HepG2 (cell line): ENCODE measurements at regions not wholly inside any gene's neighbourhood (a gene's known extent, or its start where the extent isn't known, plus 50 kb on each side); places are given as distances from the start of the nearest gene placed in this dataset.

Source experiments
- ATAC-seq: fragments of 200-7000 bp; cut with Tn5 transposase; 3 replicates; pipeline ENCODE4 v1.9.1; 2020; ENCODE audit warnings: mild to moderate bottlenecking, moderate library complexity
- BruUV-seq: library from RNA; stranded (reverse); fragments of 400-500 nt; replicated peaks from 2 replicates; lab custom pipeline; 2021; lab: Mats Ljungman, UMichigan
- CTCF ChIA-PET: fragments of 300-600 bp; formaldehyde crosslinking; extraction: SDS; loops from one replicate; lab custom pipeline; 2021; ENCODE audit warnings: low total read pairs, inconsistent platforms, low intra/inter-chr PET ratio; lab: Yijun Ruan, JAX
- POLR2A ChIA-PET: fragments of 350-600 bp; sonication (Branson Sonifier 250); formaldehyde crosslinking; loops from one replicate; lab custom pipeline; 2020; ENCODE audit warnings: antibody characterized with exemption, inconsistent platforms; lab: Yijun Ruan, JAX
- DNase-seq: peaks from one replicate; pipeline ENCODE4 v3.0.0-alpha.2; 2015; ENCODE audit warnings: low spot score
- FAIRE-seq: peaks from 3 replicates; lab custom pipeline; 2011; peaks lifted over from hg19 to GRCh38; lab: Jason Lieb, UNC
- H2AFZ ChIP-seq: one replicate; pipeline ENCODE4 v1.6.1; 2011; ENCODE audit warnings: low read length, inconsistent platforms
- H3K27ac ChIP-seq: fragments of 300-600 bp; 3 replicates; pipeline ENCODE4 v1.8.0; 2011; ENCODE audit warnings: mixed run types, mild to moderate bottlenecking, mixed read lengths, low read length, inconsistent platforms; ENCODE audit not compliant: insufficient read depth; ENCODE audit errors: extremely low read length
- H3K27me3 ChIP-seq, 2 experiments: fragments of 200-600 bp in 1 of 2; 2 replicates in 1 of 2; 3 replicates in 1 of 2; pipeline versions ENCODE4 v1.6.0 to v1.8.0; 2011; ENCODE audit warnings: low read length in 2 of 2, mild to moderate bottlenecking in 2 of 2, moderate library complexity in 2 of 2, inconsistent platforms in 1 of 2; ENCODE audit not compliant: insufficient read depth in 2 of 2, control insufficient read depth in 1 of 2
- H3K36me3 ChIP-seq, 2 experiments: fragments of 200-600 bp in 1 of 2; replicated peaks in 1 of 2; 2 replicates in 1 of 2; 3 replicates in 1 of 2; pipeline versions ENCODE4 v1.5.1 to v1.8.0; 2011; ENCODE audit warnings: low read length in 2 of 2, inconsistent platforms in 1 of 2; ENCODE audit not compliant: insufficient read depth in 2 of 2, control insufficient read depth in 1 of 2
- H3K4me1 ChIP-seq: 2 replicates; pipeline ENCODE4 v1.5.1; 2012; ENCODE audit warnings: low read length, inconsistent platforms; ENCODE audit not compliant: insufficient read depth
- H3K4me2 ChIP-seq: 2 replicates; pipeline ENCODE4 v1.6.0; 2011; ENCODE audit warnings: low read depth, low read length, inconsistent platforms
- H3K4me3 ChIP-seq, 3 experiments: fragments of 200-600 bp in 1 of 3; sonication (generic), shearing (Covaris generic) in 1 of 3; replicated peaks in 1 of 3; 2 replicates each; pipeline ENCODE4 v1.5.1; 2011 to 2016; ENCODE audit warnings: low read length in 3 of 3, inconsistent platforms in 2 of 3, low read depth in 2 of 3, mild to moderate bottlenecking in 2 of 3, control low read depth in 1 of 3, mixed read lengths in 1 of 3; ENCODE audit not compliant: insufficient read depth in 1 of 3
- H3K79me2 ChIP-seq: one replicate; pipeline ENCODE4 v1.6.1; 2011; ENCODE audit warnings: low read length, inconsistent platforms; ENCODE audit not compliant: insufficient read depth
- H3K9ac ChIP-seq: 2 replicates; pipeline ENCODE4 v1.6.0; 2011; ENCODE audit warnings: mild to moderate bottlenecking, low read depth, low read length, inconsistent platforms; ENCODE audit not compliant: insufficient read depth
- H3K9me3 ChIP-seq: 2 replicates; pipeline ENCODE4 v1.5.1; 2012; ENCODE audit warnings: mild to moderate bottlenecking, low read length
- H4K20me1 ChIP-seq: 2 replicates; pipeline ENCODE4 v1.6.0; 2011; ENCODE audit warnings: inconsistent platforms, mild to moderate bottlenecking, low read length, moderate library complexity; ENCODE audit not compliant: insufficient read depth
- ATF7 ChIP-seq, 2 experiments: fragments of 450-650 bp in 1 of 2; sonication (generic) in 1 of 2; formaldehyde crosslinking in 1 of 2; IDR thresholded peaks; 2 replicates each; pipeline versions ENCODE4 v1.4.0 to v1.6.1; 2016 to 2020; ENCODE audit warnings: antibody characterized with exemption in 1 of 2, mild to moderate bottlenecking in 1 of 2, missing genetic modification reagents in 1 of 2
- ATRX ChIP-seq: sonication (generic); formaldehyde crosslinking; IDR thresholded peaks from 2 replicates; pipeline ENCODE4 v1.4.0; 2020; ENCODE audit warnings: missing genetic modification reagents, borderline replicate concordance
- CBFB ChIP-seq: sonication (generic); formaldehyde crosslinking; IDR thresholded peaks from 2 replicates; pipeline ENCODE4 v1.4.0; 2020; ENCODE audit warnings: missing genetic modification reagents
- DNMT1 ChIP-seq: sonication (generic); formaldehyde crosslinking; IDR thresholded peaks from 2 replicates; pipeline ENCODE4 v1.5.1; 2020; ENCODE audit warnings: mild to moderate bottlenecking, missing genetic modification reagents
- JUND ChIP-seq: sonication (generic); formaldehyde crosslinking; IDR thresholded peaks from 2 replicates; pipeline ENCODE4 v1.8.0; 2022; ENCODE audit warnings: mild to moderate bottlenecking, missing genetic modification reagents
- NR2C2 ChIP-seq: sonication (generic); formaldehyde crosslinking; IDR thresholded peaks from 2 replicates; pipeline ENCODE4 v1.4.0; 2020; ENCODE audit warnings: missing genetic modification reagents, mild to moderate bottlenecking, moderate library complexity, borderline replicate concordance
- PRMT3 ChIP-seq: sonication (generic); formaldehyde crosslinking; IDR thresholded peaks from 2 replicates; pipeline ENCODE4 v1.8.1; 2022; ENCODE audit warnings: low read depth, mild to moderate bottlenecking, moderate library complexity, missing genetic modification reagents, borderline replicate concordance
- SIX1 ChIP-seq: sonication (generic); formaldehyde crosslinking; IDR thresholded peaks from 2 replicates; pipeline ENCODE4 v1.4.0; 2020; ENCODE audit warnings: missing genetic modification reagents, borderline replicate concordance
- STAT5B ChIP-seq: sonication (generic); formaldehyde crosslinking; IDR thresholded peaks from 2 replicates; pipeline ENCODE4 v1.4.0; 2020; ENCODE audit warnings: missing genetic modification reagents
- TEAD3 ChIP-seq: optimal IDR thresholded peaks from 2 replicates; pipeline ENCODE3; 2016; ENCODE audit warnings: borderline replicate concordance
- ZFY ChIP-seq: sonication (generic); formaldehyde crosslinking; IDR thresholded peaks from 2 replicates; pipeline ENCODE4 v1.4.0; 2020; ENCODE audit warnings: missing genetic modification reagents
- ZNF124 ChIP-seq: sonication (generic); formaldehyde crosslinking; IDR thresholded peaks from 2 replicates; pipeline ENCODE4 v1.4.0; 2020; ENCODE audit warnings: missing genetic modification reagents
- ZNF180 ChIP-seq: sonication (generic); formaldehyde crosslinking; IDR thresholded peaks from 2 replicates; pipeline ENCODE4 v1.4.0; 2020; ENCODE audit warnings: low read depth, missing genetic modification reagents, borderline replicate concordance
- WGBS: methylation state at CpG from one replicate; pipeline ENCODE4 v1.1.6; 2017; ENCODE audit warnings: low lambda C conversion rate; 5-methylcytosine and 5-hydroxymethylcytosine counted together
- in situ Hi-C: cut with HindIII; loops from 2 replicates; pipeline ENCODE4 v1.10.0; 2017; ENCODE audit warnings: low pct_unique_long_range_greater_than_20kb; ENCODE audit not compliant: extremely low pct_ligation_motif_present
- intact Hi-C: fragments of 100-400 bp; cut with micrococcal nuclease; formaldehyde crosslinking; loops from one replicate; pipeline ENCODE4 v1.10.0; 2022; ENCODE audit not compliant: unreplicated experiment
- TF ChIP-seq, protein P1 (sequence below): sonication (generic); formaldehyde crosslinking; IDR thresholded peaks from 2 replicates; pipeline ENCODE4 v1.9.0; 2022; ENCODE audit warnings: low read depth, missing genetic modification reagents
- TF ChIP-seq, protein P2 (sequence below): sonication (generic); formaldehyde crosslinking; IDR thresholded peaks from 2 replicates; pipeline ENCODE4 v1.8.0; 2022; ENCODE audit warnings: mild to moderate bottlenecking, missing genetic modification reagents, moderate library complexity
- TF ChIP-seq, protein P3 (sequence below): IDR thresholded peaks from 2 replicates; pipeline ENCODE4 v1.6.1; 2016; ENCODE audit warnings: low read depth, borderline replicate concordance

DNA sequence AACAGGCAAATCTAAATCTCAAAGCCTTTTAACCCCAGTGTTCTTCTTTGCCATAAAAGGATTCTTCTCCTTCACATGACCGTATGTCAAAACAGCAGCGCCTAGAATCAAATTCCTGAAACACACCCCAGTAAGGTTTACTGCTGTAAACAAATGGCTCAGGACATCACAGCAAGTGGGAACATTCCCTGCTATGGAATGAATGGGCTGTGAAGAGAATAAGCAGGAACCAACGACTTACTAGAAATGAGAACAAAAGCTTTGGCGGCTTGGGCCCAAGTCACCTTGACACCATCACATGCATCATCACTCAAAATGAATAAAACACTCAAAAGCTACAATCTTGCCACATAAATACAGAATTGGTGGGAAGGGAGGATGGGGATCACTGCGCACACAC is 80.4 kb upstream of the SPATA13 start:
- 48% methylated on average over 5 of the region's 5 CpGs for WGBS
- Histone ChIP-seq H3K4me2 (no peak overlapping the region), H3K36me3 (no peaks in the 10 kb centered on the region), H3K27me3 (peaks cover 0 to 25% of the 10 kb centered on the region in 2 experiments; a peak in 4 of 5 replicates), H3K4me1 (peaks cover 20% of the 10 kb centered on the region), H3K4me3 (no peak overlapping the region), H3K27ac (no peak overlapping the region), H3K9me3 (no peaks in the 10 kb centered on the region), H2AFZ (no peak overlapping the region), H3K79me2 (no peaks in the 10 kb centered on the region), H4K20me1 (no peaks in the 10 kb centered on the region), H3K9ac (no peak overlapping the region)
- TF ChIP-seq ZNF180 (CRISPR knock-in tag) = no peak
- POLR2A ChIA-PET = no interaction called here
- intact Hi-C loops = no loop called here
- ATAC-seq (no peak), DNase-seq (no peak), FAIRE-seq (no peak)
- CTCF ChIA-PET = no interaction called here
- in situ Hi-C loops = no loop called here
- no TSS peak for BruUV-seq

DNA sequence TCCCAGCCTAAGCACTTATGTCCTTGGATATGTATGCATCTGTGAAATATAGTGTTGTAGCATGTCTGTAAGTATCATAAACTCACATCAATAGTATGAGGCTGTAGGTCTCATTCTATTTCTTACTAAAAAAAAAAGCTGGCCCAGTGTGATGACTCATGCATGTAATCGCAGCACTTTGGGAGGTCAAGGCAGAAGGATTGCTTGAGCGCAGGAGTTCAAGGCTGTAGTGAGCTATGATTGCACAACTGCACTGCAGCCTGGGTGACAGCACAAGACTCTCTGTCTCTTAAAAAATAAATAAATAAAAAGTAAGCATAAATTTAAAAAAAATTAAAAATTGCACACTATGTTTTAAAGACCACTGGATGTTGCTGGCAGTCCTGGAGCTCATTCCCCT is 79.1 kb upstream of the SPATA13 start:
- no peaks in the 10 kb centered on the region for H3K36me3 ChIP-seq
- 39% methylated on average over 2 of the region's 2 CpGs for WGBS
- peaks cover 20% of the 10 kb centered on the region for H3K4me1 ChIP-seq
- BruUV-seq = no TSS peak
- intact Hi-C loops (no loop called here), in situ Hi-C loops (no loop called here)
- ChIA-PET POLR2A (no interaction called here), CTCF (no interaction called here)
- H3K79me2 ChIP-seq = no peaks in the 10 kb centered on the region
- no peak overlapping the region for H3K27ac ChIP-seq
- peaks cover under 1 to 32% of the 10 kb centered on the region in 2 experiments; a peak in 4 of 5 replicates for H3K27me3 ChIP-seq
- ATAC-seq (no peak), FAIRE-seq (no peak), DNase-seq (no peak)
- H3K9ac ChIP-seq = no peak overlapping the region
- no peak overlapping the region for H3K4me2 ChIP-seq
- no peaks in the 10 kb centered on the region for H3K9me3 ChIP-seq
- H3K4me3 ChIP-seq = no peak overlapping the region
- no peaks in the 10 kb centered on the region for H4K20me1 ChIP-seq
- no peak overlapping the region for H2AFZ ChIP-seq
- TF ChIP-seq, protein P1, sequence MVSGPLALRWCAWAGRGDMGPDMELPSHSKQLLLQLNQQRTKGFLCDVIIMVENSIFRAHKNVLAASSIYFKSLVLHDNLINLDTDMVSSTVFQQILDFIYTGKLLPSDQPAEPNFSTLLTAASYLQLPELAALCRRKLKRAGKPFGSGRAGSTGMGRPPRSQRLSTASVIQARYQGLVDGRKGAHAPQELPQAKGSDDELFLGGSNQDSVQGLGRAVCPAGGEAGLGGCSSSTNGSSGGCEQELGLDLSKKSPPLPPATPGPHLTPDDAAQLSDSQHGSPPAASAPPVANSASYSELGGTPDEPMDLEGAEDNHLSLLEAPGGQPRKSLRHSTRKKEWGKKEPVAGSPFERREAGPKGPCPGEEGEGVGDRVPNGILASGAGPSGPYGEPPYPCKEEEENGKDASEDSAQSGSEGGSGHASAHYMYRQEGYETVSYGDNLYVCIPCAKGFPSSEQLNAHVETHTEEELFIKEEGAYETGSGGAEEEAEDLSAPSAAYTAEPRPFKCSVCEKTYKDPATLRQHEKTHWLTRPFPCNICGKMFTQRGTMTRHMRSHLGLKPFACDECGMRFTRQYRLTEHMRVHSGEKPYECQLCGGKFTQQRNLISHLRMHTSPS (CRISPR knock-in tag) = no peak
- TF ChIP-seq ZNF124 (CRISPR knock-in tag) (no peak), TEAD3 (CRISPR knock-in tag) (no peak), PRMT3 (CRISPR knock-in tag) (no peak), CBFB (CRISPR knock-in tag) (no peak), SIX1 (CRISPR knock-in tag) (no peak), ZFY (CRISPR knock-in tag) (no peak), ATRX (no peak), STAT5B (CRISPR knock-in tag) (no peak), NR2C2 (no peak), JUND (0 out of 2 replicates have a peak, but pooled peaks have one; percentile 23), ATF7 (IDR thresholded peaks at IDR 0.05) (no peak), ATF7 (CRISPR knock-in tag; IDR thresholded peaks at IDR 0.05) (no peak), DNMT1 (CRISPR knock-in tag) (no peak)
- TF ChIP-seq, protein P2, sequence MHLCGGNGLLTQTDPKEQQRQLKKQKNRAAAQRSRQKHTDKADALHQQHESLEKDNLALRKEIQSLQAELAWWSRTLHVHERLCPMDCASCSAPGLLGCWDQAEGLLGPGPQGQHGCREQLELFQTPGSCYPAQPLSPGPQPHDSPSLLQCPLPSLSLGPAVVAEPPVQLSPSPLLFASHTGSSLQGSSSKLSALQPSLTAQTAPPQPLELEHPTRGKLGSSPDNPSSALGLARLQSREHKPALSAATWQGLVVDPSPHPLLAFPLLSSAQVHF (CRISPR knock-in tag) = no peak
- TF ChIP-seq, protein P3, sequence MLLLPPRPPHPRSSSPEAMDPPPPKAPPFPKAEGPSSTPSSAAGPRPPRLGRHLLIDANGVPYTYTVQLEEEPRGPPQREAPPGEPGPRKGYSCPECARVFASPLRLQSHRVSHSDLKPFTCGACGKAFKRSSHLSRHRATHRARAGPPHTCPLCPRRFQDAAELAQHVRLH = no peak
